ENCODE measurements at regions not wholly inside any gene's neighbourhood (a gene's known extent, or its start where the extent isn't known, plus 50 kb on each side); places are given as distances from the start of the nearest gene placed in this dataset.

DNA sequence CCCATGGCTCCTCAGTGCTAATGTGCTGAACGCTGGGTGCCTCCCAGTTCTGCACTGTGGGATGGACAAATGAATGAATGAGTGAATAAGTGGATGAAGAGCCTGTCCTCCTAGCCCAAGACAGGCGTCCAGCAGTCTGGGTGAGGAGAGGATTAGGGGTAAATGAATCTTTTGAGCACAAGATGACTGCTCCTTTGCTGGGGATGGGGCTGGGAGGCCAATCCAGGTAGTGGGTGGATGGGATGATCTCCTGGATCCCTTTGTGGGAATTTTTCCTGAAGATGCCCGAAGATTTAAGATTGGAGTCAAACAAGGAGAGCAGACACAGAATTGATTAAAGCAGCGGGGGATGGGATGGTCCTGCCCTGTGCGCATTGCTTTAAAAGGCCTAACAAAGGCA lies 65.3 kb upstream of the MLN start:
- no peak overlapping the region for H2BK12ac ChIP-seq (ENCODE audit: insufficient read length, low read depth, low read length)
- no peaks in the 10 kb centered on the region for H3K23me2 ChIP-seq (ENCODE audit: insufficient read length, low read depth, low read length, poor library complexity, severe bottlenecking)
- H3K4me1 Mint-ChIP-seq: peaks cover 23 to 37% of the 10 kb centered on the region in 2 experiments
- H2BK5ac ChIP-seq (ENCODE audit: insufficient read length, low read length): no peak overlapping the region
- no peak overlapping the region for H2AK5ac ChIP-seq (ENCODE audit: insufficient read length, low read length)
- no peak overlapping the region for H2BK20ac ChIP-seq (ENCODE audit: low read depth, low read length, poor library complexity, severe bottlenecking)
- H3K9me3 ChIP-seq (ENCODE audit: control insufficient read depth, low read depth, low read length): no peaks in the 10 kb centered on the region
- no peak overlapping the region for H3K4ac ChIP-seq (ENCODE audit: low read depth, low read length)
- peaks cover 0 to 1% of the 10 kb centered on the region in 2 experiments; a peak in 3 of 5 replicates for H3K9me3 Mint-ChIP-seq
- no peak for DNase-seq
- no peak overlapping the region for H3K23ac ChIP-seq (ENCODE audit: insufficient read length, low read depth, low read length)
- no peak overlapping the region for H3K4me2 ChIP-seq (ENCODE audit: insufficient read depth, insufficient read length, low read length)
- H3T11ph ChIP-seq (ENCODE audit: low read length): no peak overlapping the region
- no peak overlapping the region for H3K18ac ChIP-seq (ENCODE audit: insufficient read length, low read depth, low read length)
- H3K27me3 Mint-ChIP-seq (ENCODE audit: low read depth): peaks cover 18% of the 10 kb centered on the region
- H3K27ac ChIP-seq (ENCODE audit: insufficient read length, low read depth, low read length): no peak overlapping the region
- H3K9ac ChIP-seq (ENCODE audit: extremely low read depth, insufficient read length, low read length): no peak overlapping the region
- no peak overlapping the region for H2AFZ ChIP-seq (ENCODE audit: low read length)
- no CpG with 5 or more reads among the region's 5 CpGs for WGBS (ENCODE audit: extremely low coverage, insufficient read length, low lambda C conversion rate)
- H4K5ac ChIP-seq (ENCODE audit: insufficient read length, low read depth, low read length): no peak overlapping the region
- no peaks in the 10 kb centered on the region for H3K27me3 ChIP-seq (ENCODE audit: insufficient read depth, low read length)
- no peak overlapping the region for H3K27ac Mint-ChIP-seq
- no peaks in the 10 kb centered on the region for H4K20me1 ChIP-seq (ENCODE audit: control insufficient read depth, insufficient read depth, insufficient read length)
- no peak overlapping the region for H4K91ac ChIP-seq (ENCODE audit: insufficient read length, low read depth, low read length)
- no peaks in the 10 kb centered on the region for H3K79me2 ChIP-seq (ENCODE audit: insufficient read depth, low read length)
- no peak overlapping the region; a peak in 1 of 5 replicates for H3K4me3 Mint-ChIP-seq
- H3K79me1 ChIP-seq (ENCODE audit: insufficient read depth, low read depth, low read length, poor library complexity, severe bottlenecking): no peaks in the 10 kb centered on the region
- H3K4me1 ChIP-seq (ENCODE audit: insufficient read depth, low read length): peaks cover 4% of the 10 kb centered on the region
- H2BK120ac ChIP-seq (ENCODE audit: low read depth, low read length, poor library complexity, severe bottlenecking): no peak overlapping the region
- H4K8ac ChIP-seq (replicated peaks; ENCODE audit: insufficient read length, low read depth, low read length): no peak overlapping the region
- TF ChIP-seq, protein P1, sequence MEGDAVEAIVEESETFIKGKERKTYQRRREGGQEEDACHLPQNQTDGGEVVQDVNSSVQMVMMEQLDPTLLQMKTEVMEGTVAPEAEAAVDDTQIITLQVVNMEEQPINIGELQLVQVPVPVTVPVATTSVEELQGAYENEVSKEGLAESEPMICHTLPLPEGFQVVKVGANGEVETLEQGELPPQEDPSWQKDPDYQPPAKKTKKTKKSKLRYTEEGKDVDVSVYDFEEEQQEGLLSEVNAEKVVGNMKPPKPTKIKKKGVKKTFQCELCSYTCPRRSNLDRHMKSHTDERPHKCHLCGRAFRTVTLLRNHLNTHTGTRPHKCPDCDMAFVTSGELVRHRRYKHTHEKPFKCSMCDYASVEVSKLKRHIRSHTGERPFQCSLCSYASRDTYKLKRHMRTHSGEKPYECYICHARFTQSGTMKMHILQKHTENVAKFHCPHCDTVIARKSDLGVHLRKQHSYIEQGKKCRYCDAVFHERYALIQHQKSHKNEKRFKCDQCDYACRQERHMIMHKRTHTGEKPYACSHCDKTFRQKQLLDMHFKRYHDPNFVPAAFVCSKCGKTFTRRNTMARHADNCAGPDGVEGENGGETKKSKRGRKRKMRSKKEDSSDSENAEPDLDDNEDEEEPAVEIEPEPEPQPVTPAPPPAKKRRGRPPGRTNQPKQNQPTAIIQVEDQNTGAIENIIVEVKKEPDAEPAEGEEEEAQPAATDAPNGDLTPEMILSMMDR (conservative IDR thresholded peaks at IDR 0.05): no peak
- H3K36me3 Mint-ChIP-seq (ENCODE audit: insufficient read depth in 1 of 3, low read depth in 3 of 3): no peaks in the 10 kb centered on the region
- no peak overlapping the region for H2BK15ac ChIP-seq (ENCODE audit: low read depth, low read length)
- H3K56ac ChIP-seq (ENCODE audit: insufficient read length, low read depth, low read length): no peak overlapping the region
- no peak overlapping the region for H3K14ac ChIP-seq (ENCODE audit: insufficient read depth, low read length)

Data from H9 (cell line).